Neuronal stem cell (in vitro differentiated cells): ENCODE measurements at regions not wholly inside any gene's neighbourhood (a gene's known extent, or its start where the extent isn't known, plus 50 kb on each side); places are given as distances from the start of the nearest gene placed in this dataset.
"Not testable (repeated sequence)": the region's sequence is repeated elsewhere in the genome, so short reads cannot be mapped to it uniquely, and the experiment has no call there.

Experiments
- DNase-seq: peaks from one replicate; pipeline ENCODE4 v3.0.0-alpha.2; 2013; ENCODE audit warnings: low spot score
- H2AFZ ChIP-seq: one replicate; pipeline ENCODE4 v1.6.1; 2013; ENCODE audit warnings: mild to moderate bottlenecking, low read length, inconsistent platforms
- H2AK5ac ChIP-seq: 2 replicates; pipeline ENCODE4 v1.6.1; 2013; ENCODE audit warnings: low read depth, mild to moderate bottlenecking, inconsistent platforms, low read length, moderate library complexity, mixed read lengths
- H2BK120ac ChIP-seq: 2 replicates; pipeline ENCODE4 v1.6.1; 2013; ENCODE audit warnings: low read depth, mild to moderate bottlenecking, inconsistent platforms, low read length, moderate library complexity, mixed read lengths
- H2BK12ac ChIP-seq: one replicate; pipeline ENCODE4 v1.6.1; 2013; ENCODE audit warnings: low read length, inconsistent platforms
- H2BK15ac ChIP-seq: 2 replicates; pipeline ENCODE4 v1.6.1; 2013; ENCODE audit warnings: mild to moderate bottlenecking, low read length, inconsistent platforms, mixed read lengths
- H2BK5ac ChIP-seq: one replicate; pipeline ENCODE4 v1.6.1; 2013; ENCODE audit warnings: inconsistent platforms, mild to moderate bottlenecking, low read length, moderate library complexity
- H3K14ac ChIP-seq: one replicate; pipeline ENCODE4 v1.6.1; 2013; ENCODE audit warnings: low read length, inconsistent platforms
- H3K18ac ChIP-seq: 2 replicates; pipeline ENCODE4 v1.6.1; 2013; ENCODE audit warnings: low read length, inconsistent platforms
- H3K23ac ChIP-seq: 2 replicates; pipeline ENCODE4 v1.6.1; 2013; ENCODE audit warnings: low read depth, mild to moderate bottlenecking, mixed read lengths, low read length, inconsistent platforms; ENCODE audit not compliant: poor library complexity
- H3K27ac ChIP-seq: replicated peaks from 3 replicates; pipeline ENCODE4 v1.5.1; 2013; ENCODE audit warnings: low read length, inconsistent platforms
- H3K27me3 ChIP-seq, 3 experiments: 2 replicates each; pipeline ENCODE4 v1.6.1; 2013; ENCODE audit warnings: low read length in 3 of 3, mild to moderate bottlenecking in 2 of 3, inconsistent platforms in 1 of 3, low read depth in 1 of 3, mixed read lengths in 1 of 3, moderate library complexity in 1 of 3; ENCODE audit not compliant: control insufficient read depth in 3 of 3, insufficient read depth in 3 of 3
- H3K36me3 ChIP-seq, 2 donors: replicated peaks in 1 of 2; 2 replicates each; pipeline ENCODE4 v1.6.1; 2013; ENCODE audit warnings: low read length in 2 of 2; ENCODE audit not compliant: control insufficient read depth in 2 of 2, insufficient read depth in 2 of 2
- H3K4ac ChIP-seq: 2 replicates; pipeline ENCODE4 v1.6.1; 2013; ENCODE audit warnings: inconsistent platforms, mild to moderate bottlenecking, low read length, moderate library complexity
- H3K4me1 ChIP-seq, 2 donors: 1 replicate in 1 of 2; 2 replicates in 1 of 2; pipeline ENCODE4 v1.6.1; 2013; ENCODE audit warnings: low read length in 2 of 2, low read depth in 1 of 2; ENCODE audit not compliant: control insufficient read depth in 2 of 2, insufficient read depth in 1 of 2
- H3K4me2 ChIP-seq: one replicate; pipeline ENCODE4 v1.6.1; 2013; ENCODE audit warnings: mild to moderate bottlenecking, low read length, inconsistent platforms; ENCODE audit not compliant: insufficient read depth, poor library complexity, severe bottlenecking
- H3K4me3 ChIP-seq, 2 donors: 2 replicates each; pipeline ENCODE4 v1.5.1; 2013; ENCODE audit warnings: low read length in 2 of 2, mild to moderate bottlenecking in 2 of 2, inconsistent platforms in 1 of 2, moderate library complexity in 1 of 2
- H3K79me1 ChIP-seq: one replicate; pipeline ENCODE4 v1.6.1; 2013; ENCODE audit warnings: low read depth, mild to moderate bottlenecking, inconsistent platforms, low read length, moderate library complexity
- H3K9ac ChIP-seq: one replicate; pipeline ENCODE4 v1.6.1; 2013; ENCODE audit warnings: mild to moderate bottlenecking, low read depth, low read length, inconsistent platforms; ENCODE audit not compliant: poor library complexity
- H3K9me3 ChIP-seq, 2 donors: replicated peaks in 1 of 2; 2 replicates each; pipeline versions ENCODE3 to v1.6.1; 2013; ENCODE audit warnings: low read length in 2 of 2, mild to moderate bottlenecking in 2 of 2, inconsistent platforms in 1 of 2, low read depth in 1 of 2, mixed read lengths in 1 of 2, moderate library complexity in 1 of 2; ENCODE audit not compliant: control insufficient read depth in 2 of 2, insufficient read depth in 1 of 2
- H4K8ac ChIP-seq: one replicate; pipeline ENCODE4 v1.6.1; 2013; ENCODE audit warnings: low read depth, mild to moderate bottlenecking, inconsistent platforms, low read length, moderate library complexity
- H4K91ac ChIP-seq: one replicate; pipeline ENCODE4 v1.6.1; 2013; ENCODE audit warnings: low read length, low read depth, mild to moderate bottlenecking, inconsistent platforms; ENCODE audit not compliant: poor library complexity
- WGBS, 2 donors: extraction: QIAGEN DNeasy Blood & Tissue Kit; methylation state at CpG; one replicate each; pipeline ENCODE4 v1.1.7; 2013; ENCODE audit warnings: missing lambda C conversion rate in 2 of 2, mixed read lengths in 1 of 2; ENCODE audit not compliant: insufficient read length in 2 of 2, insufficient replicate concordance in 1 of 2; ENCODE audit errors: extremely low coverage in 2 of 2; 5-methylcytosine and 5-hydroxymethylcytosine counted together

DNA sequence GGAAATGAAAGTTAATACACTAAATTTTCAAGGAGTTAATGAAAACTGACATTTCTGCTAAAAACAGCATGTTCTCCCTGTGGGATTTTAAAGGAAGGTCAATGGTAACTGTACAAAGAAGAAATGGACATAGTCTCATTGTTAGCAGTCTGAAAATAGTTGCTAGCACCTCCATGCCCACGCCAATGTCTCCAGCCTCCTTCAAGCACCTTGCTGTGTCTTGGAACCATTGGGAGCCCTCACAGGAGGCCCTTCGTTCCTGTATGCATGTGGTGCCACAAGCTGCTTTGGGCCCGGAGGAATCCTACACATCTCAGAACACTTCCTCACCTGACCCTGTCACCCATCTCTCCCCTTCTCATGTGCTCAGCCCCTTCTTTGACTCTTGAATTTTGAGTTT, 2888.1 kb downstream of the RPIA start:
- not testable (repeated sequence) for H2BK12ac ChIP-seq, H4K8ac ChIP-seq, H3K4ac ChIP-seq

DNA sequence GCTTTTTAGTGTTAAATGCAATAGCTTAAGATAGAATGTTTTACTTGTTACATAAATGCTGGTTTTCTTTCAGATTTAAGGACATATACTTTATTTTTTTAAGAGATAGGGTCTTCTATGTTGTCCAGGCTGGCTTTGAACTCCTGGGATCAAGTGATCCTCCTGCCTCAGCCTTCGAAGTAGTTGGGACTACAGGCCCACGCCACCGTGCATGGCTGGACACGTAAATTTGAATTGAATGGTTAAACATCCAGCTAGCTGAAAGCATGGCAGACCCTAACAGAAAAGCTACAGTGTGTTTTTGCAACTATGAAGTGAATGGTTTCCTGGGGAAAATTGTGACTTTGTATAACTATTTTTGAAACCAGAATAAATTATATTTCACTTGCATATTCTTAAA, 2888.6 kb downstream of the RPIA start:
- not testable (repeated sequence) for H2AFZ ChIP-seq, H3K14ac ChIP-seq, H3K27me3 ChIP-seq, H3K23ac ChIP-seq, H2BK5ac ChIP-seq, H2BK120ac ChIP-seq, H2BK15ac ChIP-seq, H3K4me3 ChIP-seq, H2AK5ac ChIP-seq, H3K4ac ChIP-seq, H3K4me2 ChIP-seq, H4K8ac ChIP-seq, H3K9ac ChIP-seq, H3K18ac ChIP-seq, H3K4me1 ChIP-seq, H3K9me3 ChIP-seq, DNase-seq, H4K91ac ChIP-seq, H3K79me1 ChIP-seq, H2BK12ac ChIP-seq, H3K27ac ChIP-seq, H3K36me3 ChIP-seq
- WGBS, 2 donors, result no CpG with 5 or more reads among the region's 4 CpGs

More for the DNA sequence above, 2888.1 kb downstream of the RPIA start:
- not testable (repeated sequence) for H2BK15ac ChIP-seq, H3K14ac ChIP-seq, H2BK5ac ChIP-seq, H3K9me3 ChIP-seq, H3K79me1 ChIP-seq, H3K9ac ChIP-seq, H3K36me3 ChIP-seq, H3K4me3 ChIP-seq, H2AFZ ChIP-seq, H3K4me1 ChIP-seq, H3K23ac ChIP-seq, H3K27me3 ChIP-seq, H3K18ac ChIP-seq, H2AK5ac ChIP-seq, DNase-seq, H4K91ac ChIP-seq, H3K27ac ChIP-seq, H3K4me2 ChIP-seq, H2BK120ac ChIP-seq
- no CpG with 5 or more reads among the region's 3 CpGs for WGBS, 2 donors

DNA sequence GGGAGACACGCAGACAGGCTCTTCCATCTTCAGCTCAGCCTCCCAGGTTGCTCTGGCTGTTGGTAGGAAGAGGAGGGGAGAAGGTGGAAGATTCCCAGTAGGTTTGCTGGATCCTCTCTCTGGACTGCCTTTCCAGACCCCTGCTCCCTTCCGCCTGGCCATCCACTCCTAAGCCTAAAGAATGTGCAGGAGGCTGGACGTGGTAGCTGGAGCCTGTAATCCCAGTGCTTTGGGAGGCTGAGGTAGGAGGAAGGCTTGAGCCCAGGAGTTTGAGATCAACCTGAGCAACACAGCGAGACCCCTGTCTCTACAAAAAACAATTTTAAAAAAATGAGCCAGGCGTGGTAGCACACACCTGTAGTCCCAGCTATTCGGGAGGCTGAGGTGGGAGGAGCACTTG, 2895.6 kb downstream of the RPIA start:
- H3K9me3 ChIP-seq, H2AK5ac ChIP-seq, H2BK120ac ChIP-seq, H4K91ac ChIP-seq, H3K23ac ChIP-seq, H3K4me1 ChIP-seq, H2AFZ ChIP-seq, H3K9ac ChIP-seq, H3K79me1 ChIP-seq, H3K36me3 ChIP-seq, H3K4me3 ChIP-seq, H3K14ac ChIP-seq, H2BK5ac ChIP-seq, H2BK12ac ChIP-seq, H3K27ac ChIP-seq, DNase-seq, H2BK15ac ChIP-seq, H3K4me2 ChIP-seq, H4K8ac ChIP-seq, H3K18ac ChIP-seq, H3K4ac ChIP-seq: not testable (repeated sequence)
- WGBS, 2 donors, result no CpG with 5 or more reads among the region's 6 CpGs
- H3K27me3 ChIP-seq, result peaks cover 0 to 15% (median 0%) of the 10 kb centered on the region in 3 experiments

DNA sequence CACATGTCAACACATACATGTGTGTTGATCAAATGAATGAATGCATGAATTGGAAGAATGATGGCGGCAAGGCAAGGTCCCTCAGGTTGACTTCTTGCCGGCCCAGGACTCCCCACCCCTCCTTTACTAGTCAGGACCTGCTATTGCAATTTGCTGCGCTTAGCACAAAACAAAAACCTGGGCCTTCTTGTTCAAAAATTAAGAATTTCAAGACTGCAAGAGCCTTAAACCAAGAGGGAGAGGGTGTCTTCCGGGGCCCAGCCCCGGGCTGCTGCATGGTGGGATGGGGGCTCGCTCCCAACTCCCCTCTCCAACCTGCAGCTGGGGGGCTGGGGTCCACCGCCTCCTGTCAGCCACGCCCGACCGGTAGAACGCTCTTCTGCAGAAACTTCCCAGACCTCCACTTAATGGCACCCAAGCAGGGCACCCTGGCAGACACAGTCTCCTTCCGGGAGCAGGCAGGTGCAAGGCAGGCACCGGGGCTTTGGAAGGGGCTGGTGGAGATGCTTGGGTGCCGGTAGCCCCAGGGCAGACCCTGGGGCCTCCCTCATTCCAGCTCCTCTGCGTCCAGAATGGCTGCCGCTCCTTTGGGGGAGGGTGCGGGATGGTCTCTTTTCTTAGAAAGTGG, 2896.5 kb downstream of the RPIA start:
- H3K9ac ChIP-seq, H3K4me3 ChIP-seq, H4K91ac ChIP-seq, H3K18ac ChIP-seq, H2BK15ac ChIP-seq, H2BK5ac ChIP-seq, H3K4me1 ChIP-seq, H3K79me1 ChIP-seq, H2AK5ac ChIP-seq, H3K9me3 ChIP-seq, H3K36me3 ChIP-seq, H3K14ac ChIP-seq, H3K4me2 ChIP-seq, H2BK120ac ChIP-seq, H3K23ac ChIP-seq, DNase-seq, H3K4ac ChIP-seq, H3K27ac ChIP-seq, H4K8ac ChIP-seq, H2BK12ac ChIP-seq, H2AFZ ChIP-seq: not testable (repeated sequence)
- no CpG with 5 or more reads among the region's 17 CpGs for WGBS, 2 donors
- H3K27me3 ChIP-seq, result peaks cover 0 to 15% (median 0%) of the 10 kb centered on the region in 3 experiments
